H1 (cell line): ENCODE measurements at regions not wholly inside any gene's neighbourhood (a gene's known extent, or its start where the extent isn't known, plus 50 kb on each side); places are given as distances from the start of the nearest gene placed in this dataset.

Source experiments
- CTCF ChIA-PET: fragments of 300-600 bp; sonication (Branson Sonifier 250); formaldehyde crosslinking; loops from one replicate; lab custom pipeline; 2021; ENCODE audit not compliant: partially characterized antibody; lab: Charles Lee
- POLR2A ChIA-PET: fragments of 300-600 bp; sonication (Branson Sonifier 250); formaldehyde crosslinking; loops from one replicate; lab custom pipeline; 2021; ENCODE audit warnings: inconsistent platforms; ENCODE audit not compliant: partially characterized antibody; lab: Charles Lee
- DNase-seq, 2 experiments: peaks; one replicate each; pipeline versions ENCODE4 v3.0.0 to v3.0.0-alpha.2; 2010 to 2022; ENCODE audit warnings: low spot score in 2 of 2, low read depth in 1 of 2, mixed read lengths in 1 of 2
- FAIRE-seq: peaks from 2 replicates; lab custom pipeline; 2011; peaks lifted over from hg19 to GRCh38; lab: Jason Lieb, UNC
- H2AFZ ChIP-seq: 2 replicates; pipeline ENCODE4 v1.8.1; 2012; ENCODE audit warnings: low read length, inconsistent platforms
- H2AK5ac ChIP-seq: 2 replicates; pipeline ENCODE4 v1.6.1; 2013; ENCODE audit warnings: low read depth, low read length
- H2BK120ac ChIP-seq: replicated peaks from 2 replicates; pipeline ENCODE3; 2013; ENCODE audit warnings: low read depth, low read length, inconsistent platforms
- H2BK12ac ChIP-seq: 2 replicates; pipeline ENCODE4 v1.6.1; 2013; ENCODE audit warnings: low read depth, low read length
- H2BK15ac ChIP-seq: 2 replicates; pipeline ENCODE4 v1.6.1; 2013; ENCODE audit warnings: low read length
- H2BK20ac ChIP-seq: 2 replicates; pipeline ENCODE4 v1.6.1; 2013; ENCODE audit warnings: low read length
- H2BK5ac ChIP-seq: 2 replicates; pipeline ENCODE4 v1.6.1; 2013; ENCODE audit warnings: low read depth, low read length
- H3K14ac ChIP-seq: 2 replicates; pipeline ENCODE4 v1.6.1; 2013; ENCODE audit warnings: inconsistent platforms; ENCODE audit not compliant: insufficient read length
- H3K18ac ChIP-seq: 2 replicates; pipeline ENCODE4 v1.6.1; 2013; ENCODE audit warnings: low read length; ENCODE audit errors: extremely low read depth
- H3K23ac ChIP-seq: 2 replicates; pipeline ENCODE4 v1.6.1; 2013; ENCODE audit warnings: inconsistent platforms; ENCODE audit not compliant: insufficient read length
- H3K23me2 ChIP-seq: 2 replicates; pipeline ENCODE4 v1.6.1; 2013; ENCODE audit warnings: low read depth, low read length
- H3K27ac ChIP-seq: 2 replicates; pipeline ENCODE4 v1.6.1; 2011; ENCODE audit warnings: low read depth, low read length, inconsistent platforms
- H3K27me3 ChIP-seq, 4 experiments: replicated peaks in 1 of 4; 1 replicate in 1 of 4; 2 replicates in 3 of 4; pipeline versions ENCODE4 v1.6.1 to v1.8.1; 2011 to 2013; ENCODE audit warnings: low read length in 3 of 4, mild to moderate bottlenecking in 3 of 4, inconsistent platforms in 2 of 4, mixed read lengths in 2 of 4, moderate library complexity in 1 of 4; ENCODE audit not compliant: control insufficient read depth in 3 of 4, insufficient read depth in 3 of 4; ENCODE audit errors: extremely low read depth in 1 of 4
- H3K36me3 ChIP-seq, 4 experiments: 2 replicates each; pipeline versions ENCODE4 v1.6.1 to v1.8.1; 2011 to 2013; ENCODE audit warnings: mild to moderate bottlenecking in 4 of 4, low read length in 3 of 4, moderate library complexity in 2 of 4, control low read depth in 1 of 4, inconsistent platforms in 1 of 4; ENCODE audit not compliant: insufficient read depth in 4 of 4, control insufficient read depth in 2 of 4
- H3K4ac ChIP-seq: replicated peaks from 2 replicates; pipeline ENCODE3; 2013; ENCODE audit warnings: low read length, low read depth, mixed read lengths, inconsistent platforms; ENCODE audit not compliant: insufficient read length
- H3K4me1 ChIP-seq, 4 experiments: replicated peaks in 1 of 4; 1 replicate in 1 of 4; 2 replicates in 3 of 4; pipeline versions ENCODE4 v1.6.1 to v1.8.1; 2011 to 2013; ENCODE audit warnings: low read length in 3 of 4, inconsistent platforms in 2 of 4, mixed read lengths in 1 of 4; ENCODE audit not compliant: insufficient read depth in 4 of 4, control insufficient read depth in 3 of 4
- H3K4me2 ChIP-seq, 2 experiments: 2 replicates each; pipeline versions ENCODE4 v1.6.1 to v1.8.1; 2011 to 2013; ENCODE audit warnings: low read depth in 2 of 2, low read length in 2 of 2, control low read depth in 1 of 2, inconsistent platforms in 1 of 2, mild to moderate bottlenecking in 1 of 2; ENCODE audit not compliant: insufficient read depth in 1 of 2
- H3K4me3 ChIP-seq, 4 experiments: fragments of 200-600, 300-600 bp in 1 of 4; sonication (generic), shearing (Covaris generic), sonication (Bioruptor Twin) in 1 of 4; 2 replicates each; pipeline versions ENCODE4 v1.5.1 to v1.8.1; 2011 to 2016; ENCODE audit warnings: low read length in 4 of 4, low read depth in 3 of 4, control low read depth in 2 of 4, inconsistent platforms in 2 of 4, mild to moderate bottlenecking in 2 of 4, mixed read lengths in 1 of 4, moderate library complexity in 1 of 4; ENCODE audit not compliant: insufficient read depth in 2 of 4; ENCODE audit errors: extremely low read depth in 1 of 4
- H3K56ac ChIP-seq: replicated peaks from 2 replicates; pipeline ENCODE3; 2013; ENCODE audit warnings: low read depth, mild to moderate bottlenecking, mixed read lengths, low read length, inconsistent platforms; ENCODE audit not compliant: insufficient read length
- H3K79me1 ChIP-seq: 2 replicates; pipeline ENCODE4 v1.6.1; 2013; ENCODE audit warnings: low read depth, low read length, control low read depth
- H3K79me2 ChIP-seq, 2 experiments: 2 replicates each; pipeline versions ENCODE4 v1.6.1 to v1.8.1; 2012 to 2013; ENCODE audit warnings: low read length in 2 of 2, mild to moderate bottlenecking in 2 of 2, inconsistent platforms in 1 of 2; ENCODE audit not compliant: insufficient read depth in 2 of 2, control insufficient read depth in 1 of 2
- H3K9ac ChIP-seq, 4 experiments: replicated peaks in 1 of 4; 1 replicate in 1 of 4; 2 replicates in 3 of 4; pipeline versions ENCODE4 v1.6.1 to v1.8.1; 2011 to 2013; ENCODE audit warnings: low read depth in 3 of 4, low read length in 3 of 4, control low read depth in 2 of 4, mild to moderate bottlenecking in 2 of 4, moderate library complexity in 2 of 4, inconsistent platforms in 1 of 4; ENCODE audit errors: extremely low read depth in 1 of 4
- H3K9me3 ChIP-seq, 2 experiments: 2 replicates each; pipeline versions ENCODE4 v1.6.1 to v1.8.1; 2012 to 2013; ENCODE audit warnings: mild to moderate bottlenecking in 2 of 2, moderate library complexity in 2 of 2, control low read depth in 1 of 2, inconsistent platforms in 1 of 2, low read depth in 1 of 2, low read length in 1 of 2, mixed read lengths in 1 of 2; ENCODE audit not compliant: insufficient read depth in 2 of 2
- H4K20me1 ChIP-seq, 2 experiments: replicated peaks in 1 of 2; 2 replicates each; pipeline versions ENCODE3 to v1.8.1; 2011 to 2013; ENCODE audit warnings: inconsistent platforms in 2 of 2, low read length in 2 of 2, mild to moderate bottlenecking in 1 of 2; ENCODE audit not compliant: insufficient read depth in 2 of 2, control insufficient read depth in 1 of 2
- H4K5ac ChIP-seq: 2 replicates; pipeline ENCODE4 v1.6.1; 2013; ENCODE audit warnings: low read length, low read depth, mixed read lengths, inconsistent platforms; ENCODE audit not compliant: insufficient read length
- H4K8ac ChIP-seq: 2 replicates; pipeline ENCODE4 v1.8.0; 2013; ENCODE audit warnings: mild to moderate bottlenecking, moderate library complexity, low read length, inconsistent platforms; ENCODE audit not compliant: insufficient read depth; ENCODE audit errors: extremely low read depth
- H4K91ac ChIP-seq: replicated peaks from 2 replicates; pipeline ENCODE3; 2013; ENCODE audit warnings: low read length, mixed read lengths, inconsistent platforms; ENCODE audit not compliant: insufficient read length
- ATF3 ChIP-seq: IDR thresholded peaks from 2 replicates; pipeline ENCODE4 v1.6.1; 2011; ENCODE audit warnings: low read depth, mild to moderate bottlenecking, low read length; ENCODE audit not compliant: insufficient read depth
- BCL11A ChIP-seq, 2 experiments: IDR thresholded peaks; one replicate each; pipeline ENCODE4 v1.6.1; 2011; ENCODE audit warnings: low read depth in 2 of 2, low read length in 2 of 2, mild to moderate bottlenecking in 2 of 2
- CBX5 ChIP-seq: fragments of 300-800, 300-1000 bp; sonication (generic); IDR thresholded peaks from 2 replicates; pipeline ENCODE4 v1.7.1; 2016; ENCODE audit warnings: antibody characterized with exemption, low read length, low read depth
- CBX8 ChIP-seq: fragments of 300-800, 300-1000 bp; sonication (generic); IDR thresholded peaks from 2 replicates; pipeline ENCODE4 v1.7.1; 2016; ENCODE audit warnings: low read depth, low read length, borderline replicate concordance
- HDAC2 ChIP-seq, 2 experiments: fragments of 300-600 bp in 1 of 2; sonication (generic) in 1 of 2; IDR thresholded peaks; 2 replicates each; pipeline ENCODE4 v1.6.1; 2011 to 2012; ENCODE audit warnings: low read depth in 2 of 2, low read length in 2 of 2, mild to moderate bottlenecking in 2 of 2, moderate library complexity in 2 of 2, borderline replicate concordance in 1 of 2, inconsistent platforms in 1 of 2
- KDM1A ChIP-seq: fragments of 200-600, 300-600 bp; sonication (generic); IDR thresholded peaks from 2 replicates; pipeline ENCODE4 v1.7.1; 2016; ENCODE audit warnings: mild to moderate bottlenecking, low read length, borderline replicate concordance
- MAX ChIP-seq: IDR thresholded peaks from 2 replicates; pipeline ENCODE4 v1.6.1; 2012; ENCODE audit warnings: inconsistent platforms
- whole genome bisulfite sequencing, 2 experiments: shearing (Covaris generic) in 1 of 2; methylation state at CpG; one replicate each; pipeline versions ENCODE4 v1.1.6 to v1.1.7; 2013 to 2015; ENCODE audit warnings: low lambda C conversion rate in 2 of 2, mixed read lengths in 2 of 2, inconsistent platforms in 1 of 2, low coverage in 1 of 2, missing lambda C conversion rate in 1 of 2; ENCODE audit not compliant: insufficient replicate concordance in 2 of 2, insufficient coverage in 1 of 2, insufficient read length in 1 of 2; ENCODE audit errors: extremely low coverage in 1 of 2, missing lambda C conversion rate in 1 of 2; 5-methylcytosine and 5-hydroxymethylcytosine counted together

GRCh38 chr15:61518191-61518950 is 289.3 kb upstream of the RORA start:
- H3K4me1 ChIP-seq: peaks cover 0 to 3% (median 1%) of the 10 kb centered on the region in 4 experiments; a peak in 2 of 7 replicates
- DNase-seq (no peak), FAIRE-seq (no peak)
- H2BK12ac ChIP-seq: no peak overlapping the region
- ChIA-PET POLR2A (no interaction called here), CTCF (interaction anchor here (0.9 to 1.2 kb wide), 3 partner anchors 13 to 214 kb away, joined by 3 to 4 read pairs (median 3); no protein-coding TSS in a partner anchor)
- no peaks in the 10 kb centered on the region; a peak in 1 of 7 replicates for H3K27me3 ChIP-seq
- H2AFZ ChIP-seq: no peak overlapping the region
- no peak overlapping the region for H2BK5ac ChIP-seq
- H3K27ac ChIP-seq: no peak overlapping the region
- H2BK15ac ChIP-seq: no peak overlapping the region
- 77% methylated on average over 7 of the region's 7 CpGs; no CpG with 5 or more reads in 1 of the 2 experiments for WGBS, 2 experiments
- H2BK20ac ChIP-seq: no peak overlapping the region
- no peak overlapping the region for H4K5ac ChIP-seq
- H4K20me1 ChIP-seq: no peaks in the 10 kb centered on the region
- H3K4me2 ChIP-seq: no peak overlapping the region
- H2AK5ac ChIP-seq: no peak overlapping the region
- no peak overlapping the region for H4K8ac ChIP-seq
- no peaks in the 10 kb centered on the region for H3K23me2 ChIP-seq
- H3K4ac ChIP-seq: no peak overlapping the region
- no peak overlapping the region for H4K91ac ChIP-seq
- no peak overlapping the region for H3K14ac ChIP-seq
- no peaks in the 10 kb centered on the region for H3K36me3 ChIP-seq
- no peaks in the 10 kb centered on the region for H3K79me1 ChIP-seq
- H3K9ac ChIP-seq: no peak overlapping the region
- H3K23ac ChIP-seq: no peak overlapping the region
- no peak overlapping the region for H3K18ac ChIP-seq
- no peaks in the 10 kb centered on the region for H3K9me3 ChIP-seq
- no peaks in the 10 kb centered on the region for H3K79me2 ChIP-seq
- H2BK120ac ChIP-seq: no peak overlapping the region
- H3K56ac ChIP-seq: no peak overlapping the region
- H3K4me3 ChIP-seq: no peak overlapping the region
- TF ChIP-seq HDAC2 (IDR thresholded peaks at IDR 0.05; ENCODE audit: borderline replicate concordance in 1 of 2, low read depth in 2 of 2, low read length in 2 of 2) (no peak), KDM1A (no peak), CBX8 (no peak), ATF3 (no peak), MAX (no peak), CBX5 (no peak), BCL11A (IDR thresholded peaks at IDR 0.05; ENCODE audit: low read depth in 2 of 2, low read length in 2 of 2) (no peak)
